H7 (cell line): ENCODE measurements at regions not wholly inside any gene's neighbourhood (a gene's known extent, or its start where the extent isn't known, plus 50 kb on each side); places are given as distances from the start of the nearest gene placed in this dataset.
A peak's percentile ranks its signal among the peaks of the same experiment; 100 is the strongest.
"Not testable (repeated sequence)": the region's sequence is repeated elsewhere in the genome, so short reads cannot be mapped to it uniquely, and the experiment has no call there.

ENCODE experiments used
- DNase-seq: peaks from one replicate; pipeline ENCODE4 v3.0.0; 2012
- H3K27me3 ChIP-seq: 2 replicates; pipeline ENCODE4 v1.6.0; 2011; ENCODE audit warnings: mild to moderate bottlenecking, low read length; ENCODE audit not compliant: control insufficient read depth, insufficient read depth
- H3K36me3 ChIP-seq: replicated peaks from 2 replicates; pipeline ENCODE4 v1.5.1; 2011; ENCODE audit warnings: low read length; ENCODE audit not compliant: control insufficient read depth, insufficient read depth
- H3K4me3 ChIP-seq: 2 replicates; pipeline ENCODE4 v1.5.1; 2011; ENCODE audit warnings: low read depth, mild to moderate bottlenecking, control low read depth, low read length, moderate library complexity; ENCODE audit not compliant: insufficient read depth

DNA sequence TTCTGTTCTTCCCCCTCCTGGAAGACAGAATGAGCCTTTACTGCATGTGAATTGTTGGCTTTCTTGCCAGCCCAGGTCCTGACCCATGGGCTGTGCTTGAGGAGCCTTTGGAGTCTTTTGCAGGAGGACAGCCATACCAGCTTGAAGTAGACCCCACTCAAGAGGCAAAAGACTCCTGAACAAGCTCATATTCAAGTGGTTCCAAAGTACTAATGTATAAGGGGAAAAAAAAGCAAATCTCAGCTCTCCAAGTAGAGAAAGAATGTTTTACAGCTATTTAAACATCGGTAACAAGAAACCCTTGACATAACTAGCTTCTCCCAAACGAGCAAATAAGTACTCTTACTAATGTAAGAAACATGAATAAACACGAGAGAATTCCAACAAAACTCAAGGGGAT is 174.9 kb upstream of the MXRA5 start:
- no peak overlapping the region for H3K4me3 ChIP-seq
- DNase-seq: no peak
- no peaks in the 10 kb centered on the region for H3K27me3 ChIP-seq
- no peaks in the 10 kb centered on the region for H3K36me3 ChIP-seq

DNA sequence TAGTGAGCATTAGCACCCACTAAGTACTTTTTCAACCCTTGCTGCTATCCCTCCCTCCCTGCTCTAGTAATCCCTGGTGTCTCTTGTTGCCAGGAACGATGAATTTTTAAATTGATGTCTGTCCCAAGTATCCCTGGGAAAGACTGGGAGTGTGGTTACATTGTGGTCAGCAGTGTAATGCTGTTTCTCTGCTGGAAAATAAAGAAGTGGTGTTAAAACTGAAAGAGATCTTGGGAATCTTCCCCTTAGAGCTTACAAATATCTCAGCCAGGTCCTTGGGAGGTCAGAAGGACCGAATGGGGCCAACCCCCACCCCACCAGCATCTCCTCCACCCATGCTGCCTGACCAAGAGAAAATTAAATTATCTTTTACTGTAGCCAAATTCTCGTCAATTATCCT is 174.5 kb upstream of the MXRA5 start:
- no peaks in the 10 kb centered on the region for H3K36me3 ChIP-seq
- H3K4me3 ChIP-seq: no peak overlapping the region
- no peak for DNase-seq
- H3K27me3 ChIP-seq: no peaks in the 10 kb centered on the region

DNA sequence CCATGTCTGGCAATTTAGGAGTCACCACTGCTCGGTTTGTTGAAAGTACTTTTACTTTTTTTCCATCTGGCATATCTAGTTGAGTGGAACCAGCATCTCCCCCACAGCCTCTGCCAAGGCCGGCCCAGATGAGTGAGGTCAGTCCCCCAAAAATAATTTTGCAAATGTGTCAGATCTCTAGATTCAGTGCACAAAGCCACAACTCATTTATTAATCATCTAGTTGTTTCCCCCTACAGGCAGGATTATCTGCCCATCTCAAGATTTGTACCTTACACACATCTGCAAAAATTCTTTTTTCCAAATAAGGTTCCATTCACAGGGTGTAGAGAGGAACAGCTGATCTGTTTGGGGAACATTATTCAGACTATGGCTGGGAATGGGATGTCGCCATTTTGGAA is 174.0 kb upstream of the MXRA5 start:
- DNase-seq: no peak
- no peaks in the 10 kb centered on the region for H3K27me3 ChIP-seq
- H3K4me3 ChIP-seq: no peak overlapping the region
- H3K36me3 ChIP-seq: no peaks in the 10 kb centered on the region

DNA sequence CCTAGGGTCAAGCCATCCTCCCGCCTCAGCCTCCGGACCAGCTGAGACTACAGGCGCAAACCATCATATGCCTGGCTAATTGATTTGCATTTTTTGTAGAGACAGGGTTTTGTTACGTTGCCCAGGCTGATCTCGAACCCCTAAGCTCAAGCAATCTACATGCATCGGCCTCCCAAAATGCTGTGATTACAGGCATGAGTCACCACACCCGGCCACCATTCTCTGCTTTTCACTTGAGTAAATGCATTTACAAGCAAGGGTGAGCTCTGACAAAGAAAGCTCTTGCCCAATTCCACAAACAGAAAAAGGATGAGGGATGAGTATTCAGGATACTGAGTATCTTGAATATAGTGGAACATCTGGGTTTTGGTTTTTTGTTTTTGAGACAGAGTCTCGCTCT is 172.9 kb upstream of the MXRA5 start:
- H3K27me3 ChIP-seq, H3K36me3 ChIP-seq, H3K4me3 ChIP-seq, DNase-seq: not testable (repeated sequence)

DNA sequence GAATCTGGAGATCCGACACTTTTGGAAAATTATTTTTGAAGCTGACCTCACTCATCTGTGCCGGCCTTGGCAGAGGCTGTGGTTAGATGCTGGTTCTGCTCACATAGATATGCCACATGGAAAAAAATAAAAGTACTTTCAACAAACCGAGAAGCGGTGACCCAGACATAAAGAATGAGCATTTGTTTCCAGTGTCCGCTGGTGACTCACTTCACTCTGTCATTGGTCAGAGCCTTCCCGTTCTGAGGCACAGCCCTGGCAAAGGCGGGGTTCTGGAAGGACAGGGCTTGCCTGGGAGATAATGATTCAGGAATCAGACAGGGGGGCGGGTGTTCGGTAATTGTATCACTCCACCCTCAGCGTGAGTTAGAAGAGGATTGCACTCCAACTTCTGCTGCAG is 172.4 kb upstream of the MXRA5 start:
- no peak overlapping the region for H3K4me3 ChIP-seq
- DNase-seq: no peak
- H3K27me3 ChIP-seq: no peaks in the 10 kb centered on the region
- H3K36me3 ChIP-seq: no peaks in the 10 kb centered on the region

DNA sequence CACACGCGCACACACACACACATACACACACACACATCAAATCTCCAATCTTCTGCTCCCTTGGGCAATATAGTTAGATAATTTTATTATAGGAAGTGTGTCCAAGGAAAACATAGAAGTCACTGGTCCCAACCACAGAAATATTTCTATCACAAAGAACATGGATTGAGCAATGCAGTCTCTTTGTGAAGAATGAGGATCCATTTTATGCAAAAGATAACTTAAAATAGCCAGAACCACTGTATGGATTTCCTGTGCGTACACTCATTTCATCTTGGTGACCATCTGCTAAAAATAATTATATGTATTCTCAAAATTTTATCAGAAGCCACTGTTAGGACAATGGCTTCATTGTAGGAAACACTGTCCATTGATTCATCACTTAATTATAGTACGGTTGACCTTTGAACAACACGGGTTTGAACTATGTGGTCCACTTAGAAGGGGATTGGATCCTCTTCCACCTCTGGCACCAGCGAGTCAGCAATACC is 169.6 kb upstream of the MXRA5 start:
- no peaks in the 10 kb centered on the region for H3K27me3 ChIP-seq
- no peaks in the 10 kb centered on the region for H3K36me3 ChIP-seq
- no peak overlapping the region for H3K4me3 ChIP-seq
- no peak for DNase-seq

DNA sequence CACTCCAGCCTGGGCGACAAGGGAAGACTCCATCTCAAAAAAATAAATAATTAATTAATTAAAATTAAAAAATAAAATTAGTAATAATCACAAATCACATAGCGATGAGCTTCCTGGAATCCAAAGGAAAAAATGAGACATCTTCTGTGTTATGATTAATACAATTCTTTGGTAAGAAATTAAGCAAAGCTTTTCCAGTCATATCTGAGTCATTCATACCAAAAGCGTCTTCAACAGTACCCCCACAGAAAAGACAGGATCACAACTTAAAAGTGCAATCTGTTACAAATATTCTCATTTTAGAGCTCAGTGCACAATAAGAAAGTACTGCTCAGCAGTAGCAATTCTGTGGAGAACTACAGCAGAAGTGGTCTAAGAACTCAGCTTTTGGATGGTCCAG is 168.5 kb upstream of the MXRA5 start:
- Histone ChIP-seq H3K27me3 (no peaks in the 10 kb centered on the region), H3K4me3 (no peak overlapping the region), H3K36me3 (no peaks in the 10 kb centered on the region)
- DNase-seq: no peak

DNA sequence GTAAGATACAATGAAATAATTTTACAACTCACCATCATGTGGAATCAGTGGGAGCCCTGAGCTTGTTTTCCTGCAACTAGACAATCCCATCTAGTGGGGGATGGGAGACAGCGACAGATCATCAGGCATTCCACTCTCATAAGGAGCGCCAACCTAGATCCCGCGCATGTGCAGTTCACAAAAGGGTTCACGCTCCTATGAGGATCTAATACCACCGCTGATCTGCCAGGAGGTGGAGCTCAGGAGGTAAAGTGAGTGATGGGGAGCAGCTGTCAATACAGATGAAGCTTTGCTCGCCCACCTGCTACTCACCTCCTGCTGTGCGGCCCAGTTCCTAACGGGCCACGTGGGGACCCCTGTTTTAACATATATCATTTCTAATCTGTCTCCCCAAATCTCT is 165.7 kb upstream of the MXRA5 start:
- not testable (repeated sequence) for H3K27me3 ChIP-seq, H3K4me3 ChIP-seq, H3K36me3 ChIP-seq, DNase-seq

DNA sequence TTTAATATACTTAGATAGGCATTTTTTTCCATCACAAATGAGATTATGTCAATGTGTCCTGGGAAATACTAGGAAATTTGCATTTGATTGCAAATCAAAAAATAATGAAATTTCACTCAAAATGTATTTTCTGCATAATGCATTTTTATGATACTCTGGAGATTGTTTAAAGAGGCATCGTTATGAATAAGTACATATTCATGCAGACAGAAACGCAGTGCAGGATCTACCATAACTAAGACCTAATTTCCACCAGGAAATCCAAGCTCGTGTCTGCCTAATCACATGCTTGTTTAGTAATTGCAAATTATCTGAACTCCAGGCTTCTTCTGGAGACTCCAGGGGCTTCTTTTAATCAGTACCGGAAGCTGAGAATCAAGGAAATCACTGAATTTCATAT is 163.5 kb upstream of the MXRA5 start:
- no peaks in the 10 kb centered on the region for H3K36me3 ChIP-seq
- no peak for DNase-seq
- no peaks in the 10 kb centered on the region for H3K27me3 ChIP-seq
- H3K4me3 ChIP-seq: no peak overlapping the region

DNA sequence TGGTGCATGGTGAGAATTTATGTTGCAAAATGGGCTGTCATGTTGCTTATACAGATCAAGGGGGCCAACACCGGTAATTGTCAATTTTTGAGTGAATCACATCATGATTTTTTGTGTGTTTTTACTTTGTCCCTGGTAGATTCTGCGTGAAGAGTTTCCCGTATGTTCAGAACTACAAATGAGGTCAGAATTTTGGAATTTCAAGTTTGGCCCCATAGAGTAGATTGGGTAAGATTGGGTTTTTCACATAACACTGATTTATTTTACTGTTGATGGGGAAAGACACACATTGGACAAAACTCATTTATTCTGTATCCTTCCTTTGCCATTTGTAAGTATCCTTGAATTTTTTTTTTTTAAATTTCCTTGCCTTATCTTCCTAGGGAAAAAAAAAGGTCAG is 158.5 kb upstream of the MXRA5 start:
- DNase-seq: no peak
- H3K36me3 ChIP-seq: no peaks in the 10 kb centered on the region
- H3K4me3 ChIP-seq: no peak overlapping the region
- no peaks in the 10 kb centered on the region for H3K27me3 ChIP-seq

DNA sequence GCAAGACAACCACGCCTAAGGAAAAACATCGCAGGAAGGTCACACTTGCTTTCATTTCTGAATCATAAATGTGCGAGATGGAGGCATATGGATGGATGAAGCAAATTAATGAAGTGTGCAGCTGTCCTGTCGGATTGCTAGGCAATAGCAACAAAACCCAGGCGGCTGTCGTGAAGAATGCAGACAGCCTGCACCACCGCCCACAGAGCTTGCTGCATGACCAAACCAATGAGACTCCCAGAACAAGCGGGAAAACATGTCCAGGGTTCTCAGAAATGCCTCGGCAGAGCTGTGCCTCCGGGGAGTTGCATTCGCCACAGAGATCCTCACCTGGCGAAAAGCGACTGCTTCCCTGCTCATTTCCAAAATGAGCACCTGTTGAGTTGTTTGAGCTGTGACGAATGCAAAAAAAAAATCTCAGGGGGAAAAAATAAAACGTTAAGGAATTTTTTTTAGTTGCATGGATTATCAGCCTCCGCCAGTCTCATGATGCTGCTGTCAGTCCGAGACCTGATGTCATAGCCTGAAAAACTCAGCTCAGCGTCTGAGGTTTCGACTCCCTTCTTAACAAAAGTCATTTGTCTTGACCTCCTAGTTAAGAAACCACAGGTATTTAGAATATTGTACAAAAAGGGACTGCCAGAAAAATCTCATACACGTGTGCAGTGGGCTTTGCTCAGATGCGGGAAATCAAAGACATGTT is 155.5 kb upstream of the MXRA5 start:
- no peak overlapping the region for H3K4me3 ChIP-seq
- DNase-seq: no peak
- no peaks in the 10 kb centered on the region for H3K36me3 ChIP-seq
- H3K27me3 ChIP-seq: no peaks in the 10 kb centered on the region

DNA sequence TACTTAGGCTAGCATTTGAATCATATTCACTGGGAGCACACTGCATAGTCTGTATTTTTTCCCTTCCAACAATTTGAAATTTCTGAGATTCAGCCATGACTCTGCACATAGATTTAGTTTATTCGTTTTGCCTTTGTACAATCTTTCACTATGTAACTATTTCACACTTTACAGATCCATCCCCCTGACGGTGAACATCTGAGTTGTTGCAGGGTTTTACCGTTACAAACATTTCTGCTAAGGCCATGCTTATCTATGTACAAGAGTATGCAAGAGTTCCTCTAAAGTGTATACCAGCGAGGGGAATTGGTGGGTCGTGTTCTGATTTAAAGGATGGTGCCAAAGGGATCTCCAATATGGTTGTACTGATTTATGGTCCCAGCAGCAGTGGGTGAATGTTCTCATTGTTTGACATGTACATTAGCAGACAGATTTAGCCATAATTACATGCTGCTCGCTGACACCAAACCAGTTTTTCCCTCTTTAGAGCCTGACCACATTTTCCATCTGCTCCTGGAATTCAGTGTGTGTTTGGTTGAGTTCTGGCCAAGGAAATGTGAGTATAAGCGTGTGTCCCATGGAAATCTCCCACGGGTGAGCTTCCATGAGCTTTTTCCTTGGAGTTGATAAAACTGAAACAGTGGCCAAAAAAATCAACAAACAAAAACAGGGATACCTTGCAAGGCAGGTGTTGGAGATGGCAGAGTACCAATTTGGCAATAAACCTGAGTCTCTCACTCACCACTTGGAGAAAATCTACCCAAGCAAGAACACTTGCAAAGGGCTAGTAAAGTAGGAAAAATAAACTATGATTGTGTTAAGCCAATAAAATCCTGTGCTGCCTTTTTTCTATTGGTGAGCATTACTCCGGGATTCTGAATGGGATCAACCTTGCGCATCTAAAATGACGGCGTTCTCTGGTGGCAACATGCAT is 149.7 kb upstream of the MXRA5 start:
- H3K36me3 ChIP-seq, H3K4me3 ChIP-seq, DNase-seq, H3K27me3 ChIP-seq: not testable (repeated sequence)

DNA sequence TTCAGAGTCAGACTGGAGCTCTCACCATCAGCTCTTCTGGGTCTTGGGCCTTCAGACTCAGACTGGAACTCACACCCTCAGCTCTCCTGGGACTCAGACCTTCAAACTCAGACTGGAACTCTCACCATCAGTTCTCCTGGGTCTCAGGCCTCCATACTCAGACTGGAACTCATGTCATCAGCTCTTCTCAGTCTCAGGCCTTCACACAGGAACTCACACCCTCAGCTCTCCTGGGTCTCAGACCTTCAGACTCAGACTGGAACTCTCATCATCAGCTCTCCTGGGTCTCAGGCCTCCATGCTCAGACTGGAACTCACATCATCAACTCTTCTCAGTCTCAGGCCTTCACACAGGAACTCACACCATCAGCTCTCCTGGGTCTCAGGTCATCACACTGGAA is 147.2 kb upstream of the MXRA5 start:
- Histone ChIP-seq H3K36me3 (no peaks in the 10 kb centered on the region), H3K27me3 (no peaks in the 10 kb centered on the region), H3K4me3 (no peak overlapping the region)
- DNase-seq: no peak

DNA sequence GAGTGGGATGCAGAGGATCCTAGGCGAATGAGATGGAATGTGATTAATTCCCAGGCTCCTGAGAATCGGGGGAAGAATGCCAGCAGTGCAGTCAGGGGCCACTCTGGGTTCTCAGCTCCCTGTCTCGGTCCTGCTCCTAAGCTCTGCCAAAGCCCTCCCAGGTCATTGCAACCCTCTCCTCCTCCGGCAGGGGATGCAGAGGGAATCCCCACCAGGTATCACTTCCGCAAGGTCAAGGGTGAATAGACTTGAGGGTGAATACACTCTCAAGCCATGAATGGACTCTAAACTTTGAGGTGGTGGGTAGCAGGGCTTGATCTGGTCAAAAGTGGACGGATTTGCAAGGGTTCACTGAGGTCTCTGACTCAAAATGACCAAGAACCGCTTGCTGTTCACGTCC is 139.3 kb upstream of the MXRA5 start:
- Histone ChIP-seq H3K4me3 (no peak overlapping the region), H3K27me3 (no peaks in the 10 kb centered on the region), H3K36me3 (no peaks in the 10 kb centered on the region)
- DNase-seq: peak; percentile 4

DNA sequence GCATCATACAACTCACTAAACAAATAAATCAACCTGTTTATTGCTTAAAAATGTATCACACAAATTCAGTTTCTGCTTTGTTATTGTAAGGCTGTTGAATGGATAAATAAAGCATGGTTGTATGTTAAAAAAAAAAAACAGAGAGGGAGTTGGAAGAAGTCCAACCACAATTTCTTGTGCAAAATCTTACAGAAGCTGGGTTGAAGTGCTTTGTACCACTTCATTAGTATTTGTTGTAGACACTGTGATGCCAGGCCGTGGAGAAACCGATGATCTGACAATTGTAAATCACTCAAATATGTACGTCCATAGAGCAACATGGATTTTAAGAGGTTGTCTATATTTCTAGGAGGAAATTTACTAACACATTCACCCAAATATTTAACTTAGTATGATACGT is 132.6 kb upstream of the MXRA5 start:
- Histone ChIP-seq H3K36me3 (no peaks in the 10 kb centered on the region), H3K4me3 (no peak overlapping the region), H3K27me3 (no peaks in the 10 kb centered on the region)
- DNase-seq: no peak
